Gastrocnemius medialis (tissue), 4 donors: ENCODE measurements at regions not wholly inside any gene's neighbourhood (a gene's known extent, or its start where the extent isn't known, plus 50 kb on each side); places are given as distances from the start of the nearest gene placed in this dataset.

ENCODE experiments used
- ATAC-seq, 2 donors: fragments of 150-250 bp; one replicate each; pipeline ENCODE4 v1.9.1; 2016
- DNase-seq, 2 donors: peaks; one replicate each; pipeline ENCODE4 v3.0.0-alpha.2; 2019
- H3K27ac ChIP-seq, 4 donors: fragments of 200-600 bp; sonication (generic); 1 replicate in 1 of 4; 2 replicates in 3 of 4; pipeline ENCODE4 v1.5.1; 2016 to 2018; ENCODE audit warnings: mild to moderate bottlenecking in 2 of 4, moderate library complexity in 1 of 4
- H3K27me3 ChIP-seq, 3 donors: fragments of 200-600 bp; sonication (generic) in 2 of 3; 1 replicate in 1 of 3; 2 replicates in 2 of 3; pipeline versions ENCODE4 v1.5.1 to v1.6.0; 2016 to 2019; ENCODE audit warnings: mild to moderate bottlenecking in 1 of 3, moderate library complexity in 1 of 3
- H3K36me3 ChIP-seq, 2 donors: fragments of 200-600 bp; sonication (generic) in 1 of 2; one replicate each; pipeline ENCODE4 v1.5.1; 2017 to 2018
- H3K4me1 ChIP-seq, 2 donors: fragments of 200-600 bp; sonication (generic) in 1 of 2; one replicate each; pipeline ENCODE4 v1.5.1; 2016 to 2017; ENCODE audit warnings: mild to moderate bottlenecking in 2 of 2
- H3K4me3 ChIP-seq, 4 donors: fragments of 200-600 bp; sonication (generic) in 3 of 4; 1 replicate in 1 of 4; 2 replicates in 3 of 4; pipeline ENCODE4 v1.5.1; 2016 to 2019; ENCODE audit warnings: mild to moderate bottlenecking in 2 of 4
- H3K9me3 ChIP-seq, 3 donors: fragments of 200-600 bp; sonication (generic) in 2 of 3; 1 replicate in 1 of 3; 2 replicates in 2 of 3; pipeline ENCODE4 v1.5.1; 2016 to 2019
- CTCF ChIP-seq, 5 experiments: fragments of 450-650 bp in 3 of 5; fragments of 200-600 bp in 2 of 5; sonication (generic) in 2 of 5; IDR thresholded peaks in 4 of 5; conservative IDR thresholded peaks in 1 of 5; 1 replicate in 4 of 5; 2 replicates in 1 of 5; pipeline ENCODE4 v1.5.1; 2016 to 2019; ENCODE audit warnings: antibody characterized with exemption in 5 of 5, mild to moderate bottlenecking in 3 of 5, moderate library complexity in 3 of 5
- POLR2A ChIP-seq, 2 donors: fragments of 450-650 bp; IDR thresholded peaks; one replicate each; pipeline ENCODE4 v1.6.1; 2017; ENCODE audit warnings: antibody characterized with exemption in 2 of 2, mild to moderate bottlenecking in 2 of 2, moderate library complexity in 2 of 2
- in situ Hi-C, 4 donors: fragments of 200-750 bp; cut with MboI; loops; one replicate each; pipeline versions ENCODE4 v1.15.0 to v1.8.0; 2017; ENCODE audit warnings: low sequenced_read_pairs in 4 of 4
- intact Hi-C: fragments of 100-400 bp; cut with DNase I; formaldehyde crosslinking; loops from one replicate; pipeline ENCODE4 v1.15.1; 2023; ENCODE audit warnings: low total_unique reads

GRCh38 chr9:27765266-27766072 lies 192.2 kb upstream of the C9orf72 start:
- in situ Hi-C loops, result loop anchor here in 1 of 4 donors (25.0 kb wide), 1 partner anchor 97 kb away; no protein-coding TSS in a partner anchor
- H3K4me3 ChIP-seq, result no peak overlapping the region
- no peaks in the 10 kb centered on the region for H3K4me1 ChIP-seq
- intact Hi-C loops, result no loop called here
- H3K27ac ChIP-seq, result no peak overlapping the region
- TF ChIP-seq POLR2A (IDR thresholded peaks at IDR 0.05) (no peak), CTCF (IDR thresholded peaks at IDR 0.05 in 4 of 5, conservative IDR thresholded peaks at IDR 0.05 in 1 of 5) (no peak)
- no peaks in the 10 kb centered on the region for H3K36me3 ChIP-seq
- no peak for ATAC-seq
- DNase-seq, result no peak
- H3K9me3 ChIP-seq, result no peaks in the 10 kb centered on the region
- no peaks in the 10 kb centered on the region for H3K27me3 ChIP-seq

GRCh38 chr9:27766073-27766835 lies 193.0 kb upstream of the C9orf72 start:
- Histone ChIP-seq H3K4me3 (no peak overlapping the region), H3K27ac (no peak overlapping the region), H3K9me3 (no peaks in the 10 kb centered on the region), H3K4me1 (no peaks in the 10 kb centered on the region), H3K27me3 (no peaks in the 10 kb centered on the region), H3K36me3 (no peaks in the 10 kb centered on the region)
- intact Hi-C loops (no loop called here), in situ Hi-C loops (loop anchor here in 1 of 4 donors (25.0 kb wide), 1 partner anchor 96 kb away; no protein-coding TSS in a partner anchor)
- DNase-seq, result no peak
- no peak for TF ChIP-seq POLR2A (IDR thresholded peaks at IDR 0.05)
- TF ChIP-seq CTCF (IDR thresholded peaks at IDR 0.05 in 4 of 5, conservative IDR thresholded peaks at IDR 0.05 in 1 of 5), result no peak
- ATAC-seq, result no peak

- no peaks in the 10 kb centered on the region for H3K27me3 ChIP-seq
- in situ Hi-C loops (loop anchor here in 1 of 4 donors (25.0 kb wide), 1 partner anchor 94 kb away; no protein-coding TSS in a partner anchor), intact Hi-C loops (no loop called here)
- no peaks in the 10 kb centered on the region for H3K4me1 ChIP-seq
- ATAC-seq (no peak), DNase-seq (no peak)
- H3K36me3 ChIP-seq, result no peaks in the 10 kb centered on the region
- H3K27ac ChIP-seq, result no peak overlapping the region
- H3K9me3 ChIP-seq, result no peaks in the 10 kb centered on the region
- TF ChIP-seq POLR2A (IDR thresholded peaks at IDR 0.05) (no peak), CTCF (IDR thresholded peaks at IDR 0.05 in 4 of 5, conservative IDR thresholded peaks at IDR 0.05 in 1 of 5) (no peak)
- no peak overlapping the region for H3K4me3 ChIP-seq
Observed at GRCh38 chr9:27768781-27769180, 195.5 kb upstream of the C9orf72 start.

- DNase-seq (no peak), ATAC-seq (no peak)
- H3K4me3 ChIP-seq, result no peak overlapping the region
- no peaks in the 10 kb centered on the region for H3K9me3 ChIP-seq
- no peaks in the 10 kb centered on the region for H3K36me3 ChIP-seq
- no peaks in the 10 kb centered on the region for H3K4me1 ChIP-seq
- H3K27ac ChIP-seq, result no peak overlapping the region
- in situ Hi-C loops (loop anchor here in 1 of 4 donors (25.0 kb wide), 1 partner anchor 92 kb away; no protein-coding TSS in a partner anchor), intact Hi-C loops (no loop called here)
- no peaks in the 10 kb centered on the region for H3K27me3 ChIP-seq
- TF ChIP-seq CTCF (IDR thresholded peaks at IDR 0.05 in 4 of 5, conservative IDR thresholded peaks at IDR 0.05 in 1 of 5), result no peak
- no peak for TF ChIP-seq POLR2A (IDR thresholded peaks at IDR 0.05)
Observed at GRCh38 chr9:27770541-27770940, 197.3 kb upstream of the C9orf72 start.
